SK-N-SH treated with all-trans-retinoic acid at 6 μM for 48 hours (cell line): ENCODE measurements at regions not wholly inside any gene's neighbourhood (a gene's known extent, or its start where the extent isn't known, plus 50 kb on each side); places are given as distances from the start of the nearest gene placed in this dataset.

Experiments
- ATAC-seq: fragments of 200-7000 bp; cut with Tn5 transposase; 3 replicates; pipeline ENCODE4 v1.9.1; 2020; ENCODE audit warnings: mild to moderate bottlenecking, moderate library complexity
- BACH2 ChIP-seq: fragments of 250-450 bp; sonication (Bioruptor Pico); IDR thresholded peaks from 2 replicates; pipeline ENCODE4 v1.9.0; 2021; ENCODE audit warnings: mild to moderate bottlenecking, borderline replicate concordance
- ESRRG ChIP-seq: fragments of 250-450 bp; sonication (Bioruptor Pico); IDR thresholded peaks from 2 replicates; pipeline ENCODE4 v1.6.1; 2021; ENCODE audit warnings: mild to moderate bottlenecking
- GLIS3 ChIP-seq: fragments of 250-450 bp; sonication (Bioruptor Pico); IDR thresholded peaks from 2 replicates; pipeline ENCODE4 v1.5.0; 2020; ENCODE audit warnings: mild to moderate bottlenecking, moderate library complexity
- ISL1 ChIP-seq: fragments of 250-450 bp; sonication (Bioruptor Pico); IDR thresholded peaks from 2 replicates; pipeline ENCODE4 v2.1.2; 2022; ENCODE audit warnings: mild to moderate bottlenecking, moderate library complexity
- PATZ1 ChIP-seq: fragments of 250-450 bp; sonication (Bioruptor Pico); IDR thresholded peaks from 2 replicates; pipeline ENCODE4 v1.8.0; 2020; ENCODE audit warnings: mild to moderate bottlenecking, moderate library complexity, borderline replicate concordance
- PPARA ChIP-seq: fragments of 250-450 bp; sonication (Bioruptor Pico); IDR thresholded peaks from 2 replicates; pipeline ENCODE4 v1.5.0; 2020; ENCODE audit warnings: mild to moderate bottlenecking, borderline replicate concordance
- RARB ChIP-seq: fragments of 250-450 bp; sonication (Bioruptor Pico); IDR thresholded peaks from 2 replicates; pipeline ENCODE4 v1.8.0; 2021; ENCODE audit warnings: mild to moderate bottlenecking, moderate library complexity
- SNAI2 ChIP-seq: fragments of 250-450 bp; sonication (Bioruptor Pico); IDR thresholded peaks from 2 replicates; pipeline ENCODE4 v1.5.0; 2020; ENCODE audit warnings: mild to moderate bottlenecking, moderate library complexity
- TCF4 ChIP-seq: fragments of 250-450 bp; sonication (Bioruptor Pico); IDR thresholded peaks from 2 replicates; pipeline ENCODE4 v1.8.0; 2021; ENCODE audit warnings: mild to moderate bottlenecking, moderate library complexity, borderline replicate concordance
- TOX ChIP-seq: fragments of 250-450 bp; sonication (Bioruptor Pico); IDR thresholded peaks from 2 replicates; pipeline ENCODE4 v1.8.0; 2021; ENCODE audit warnings: mild to moderate bottlenecking, moderate library complexity, borderline replicate concordance
- ZC3H10 ChIP-seq: fragments of 250-450 bp; sonication (Bioruptor Pico); IDR thresholded peaks from 2 replicates; pipeline ENCODE4 v1.5.1; 2021; ENCODE audit warnings: mild to moderate bottlenecking, moderate library complexity
- ZNF565 ChIP-seq: fragments of 450-650 bp; formaldehyde crosslinking; conservative IDR thresholded peaks from 2 replicates; pipeline ENCODE4 v1.5.0; 2020; ENCODE audit warnings: low read depth, mild to moderate bottlenecking, moderate library complexity
- ZNF70 ChIP-seq: fragments of 450-650 bp; formaldehyde crosslinking; IDR thresholded peaks from 2 replicates; pipeline ENCODE4 v1.5.0; 2020; ENCODE audit warnings: mild to moderate bottlenecking, moderate library complexity
- ZNF8 ChIP-seq: fragments of 450-650 bp; formaldehyde crosslinking; IDR thresholded peaks from 2 replicates; pipeline ENCODE4 v1.5.0; 2020; ENCODE audit warnings: mild to moderate bottlenecking, moderate library complexity
- TF ChIP-seq, protein P1 (sequence below): fragments of 250-450 bp; sonication (Bioruptor Pico); IDR thresholded peaks from 2 replicates; pipeline ENCODE4 v1.5.0; 2020; ENCODE audit warnings: mild to moderate bottlenecking, moderate library complexity
- TF ChIP-seq, protein P2 (sequence below): fragments of 250-450 bp; sonication (Bioruptor Pico); IDR thresholded peaks from 2 replicates; pipeline ENCODE4 v1.5.1; 2020; ENCODE audit warnings: low read depth, mild to moderate bottlenecking, moderate library complexity

- no peak for TF ChIP-seq TOX (CRISPR knock-in tag)
- TF ChIP-seq, protein P1, sequence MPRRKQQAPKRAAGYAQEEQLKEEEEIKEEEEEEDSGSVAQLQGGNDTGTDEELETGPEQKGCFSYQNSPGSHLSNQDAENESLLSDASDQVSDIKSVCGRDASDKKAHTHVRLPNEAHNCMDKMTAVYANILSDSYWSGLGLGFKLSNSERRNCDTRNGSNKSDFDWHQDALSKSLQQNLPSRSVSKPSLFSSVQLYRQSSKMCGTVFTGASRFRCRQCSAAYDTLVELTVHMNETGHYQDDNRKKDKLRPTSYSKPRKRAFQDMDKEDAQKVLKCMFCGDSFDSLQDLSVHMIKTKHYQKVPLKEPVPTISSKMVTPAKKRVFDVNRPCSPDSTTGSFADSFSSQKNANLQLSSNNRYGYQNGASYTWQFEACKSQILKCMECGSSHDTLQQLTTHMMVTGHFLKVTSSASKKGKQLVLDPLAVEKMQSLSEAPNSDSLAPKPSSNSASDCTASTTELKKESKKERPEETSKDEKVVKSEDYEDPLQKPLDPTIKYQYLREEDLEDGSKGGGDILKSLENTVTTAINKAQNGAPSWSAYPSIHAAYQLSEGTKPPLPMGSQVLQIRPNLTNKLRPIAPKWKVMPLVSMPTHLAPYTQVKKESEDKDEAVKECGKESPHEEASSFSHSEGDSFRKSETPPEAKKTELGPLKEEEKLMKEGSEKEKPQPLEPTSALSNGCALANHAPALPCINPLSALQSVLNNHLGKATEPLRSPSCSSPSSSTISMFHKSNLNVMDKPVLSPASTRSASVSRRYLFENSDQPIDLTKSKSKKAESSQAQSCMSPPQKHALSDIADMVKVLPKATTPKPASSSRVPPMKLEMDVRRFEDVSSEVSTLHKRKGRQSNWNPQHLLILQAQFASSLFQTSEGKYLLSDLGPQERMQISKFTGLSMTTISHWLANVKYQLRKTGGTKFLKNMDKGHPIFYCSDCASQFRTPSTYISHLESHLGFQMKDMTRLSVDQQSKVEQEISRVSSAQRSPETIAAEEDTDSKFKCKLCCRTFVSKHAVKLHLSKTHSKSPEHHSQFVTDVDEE: no peak
- TF ChIP-seq PATZ1 (CRISPR knock-in tag): no peak
- TF ChIP-seq SNAI2 (CRISPR knock-in tag): no peak
- TF ChIP-seq, protein P2, sequence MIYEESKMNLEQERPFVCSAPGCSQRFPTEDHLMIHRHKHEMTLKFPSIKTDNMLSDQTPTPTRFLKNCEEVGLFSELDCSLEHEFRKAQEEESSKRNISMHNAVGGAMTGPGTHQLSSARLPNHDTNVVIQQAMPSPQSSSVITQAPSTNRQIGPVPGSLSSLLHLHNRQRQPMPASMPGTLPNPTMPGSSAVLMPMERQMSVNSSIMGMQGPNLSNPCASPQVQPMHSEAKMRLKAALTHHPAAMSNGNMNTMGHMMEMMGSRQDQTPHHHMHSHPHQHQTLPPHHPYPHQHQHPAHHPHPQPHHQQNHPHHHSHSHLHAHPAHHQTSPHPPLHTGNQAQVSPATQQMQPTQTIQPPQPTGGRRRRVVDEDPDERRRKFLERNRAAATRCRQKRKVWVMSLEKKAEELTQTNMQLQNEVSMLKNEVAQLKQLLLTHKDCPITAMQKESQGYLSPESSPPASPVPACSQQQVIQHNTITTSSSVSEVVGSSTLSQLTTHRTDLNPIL (CRISPR knock-in tag): no peak
- TF ChIP-seq ZNF70 (CRISPR knock-in tag): no peak
- TF ChIP-seq ZNF8 (CRISPR knock-in tag): no peak
- no peak for TF ChIP-seq GLIS3 (CRISPR knock-in tag)
- no peak for TF ChIP-seq ESRRG (CRISPR knock-in tag)
- TF ChIP-seq PPARA (CRISPR knock-in tag): no peak
- no peak for TF ChIP-seq ZNF565 (CRISPR knock-in tag)
- TF ChIP-seq BACH2 (CRISPR knock-in tag): no peak
- TF ChIP-seq ISL1 (CRISPR knock-in tag): no peak
Measured at GRCh38 chr4:119745351-119745750, 116.7 kb upstream of the PDE5A start.

DNA sequence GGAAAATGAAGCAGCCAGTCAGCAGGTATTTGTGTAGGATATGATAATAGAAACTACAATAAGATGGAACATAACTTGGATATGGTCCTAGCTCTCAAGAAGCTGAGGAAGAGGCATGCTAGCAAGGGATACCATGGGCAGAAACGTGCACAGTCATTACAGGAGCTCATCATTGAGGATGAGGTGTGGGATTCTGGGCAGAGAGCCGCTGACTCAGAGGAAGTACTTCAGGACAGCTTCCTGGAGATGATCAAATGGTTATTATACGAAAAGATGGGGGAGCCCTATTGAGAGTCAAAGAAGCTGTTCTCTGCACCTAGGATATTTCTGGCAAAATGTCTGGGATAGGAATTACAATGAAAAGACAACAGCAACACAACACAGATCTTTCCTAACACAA lies 116.0 kb upstream of the PDE5A start:
- TF ChIP-seq, protein P1: no peak
- TF ChIP-seq PPARA (CRISPR knock-in tag): no peak
- TF ChIP-seq ZNF8 (CRISPR knock-in tag): no peak
- no peak for ATAC-seq

More at GRCh38 chr4:119745351-119745750, 116.7 kb upstream of the PDE5A start:
- ATAC-seq: no peak

GRCh38 chr4:119743644-119744043 lies 115.0 kb upstream of the PDE5A start:
- ATAC-seq: no peak
- no peak for TF ChIP-seq ZNF70 (CRISPR knock-in tag)
- no peak for TF ChIP-seq GLIS3 (CRISPR knock-in tag)
- TF ChIP-seq PPARA (CRISPR knock-in tag): no peak
- no peak for TF ChIP-seq RARB (CRISPR knock-in tag)
- no peak for TF ChIP-seq ZC3H10 (CRISPR knock-in tag)
- no peak for TF ChIP-seq TCF4
- no peak for TF ChIP-seq PATZ1 (CRISPR knock-in tag)
- no peak for TF ChIP-seq ZNF565 (CRISPR knock-in tag)
- TF ChIP-seq, protein P1: no peak
- TF ChIP-seq ESRRG (CRISPR knock-in tag): no peak
- no peak for TF ChIP-seq ZNF8 (CRISPR knock-in tag)
- no peak for TF ChIP-seq ISL1 (CRISPR knock-in tag)
